ENCODE measurements at regions not wholly inside any gene's neighbourhood (a gene's known extent, or its start where the extent isn't known, plus 50 kb on each side); places are given as distances from the start of the nearest gene placed in this dataset.
"Not testable (repeated sequence)": the region's sequence is repeated elsewhere in the genome, so short reads cannot be mapped to it uniquely, and the experiment has no call there.

DNA sequence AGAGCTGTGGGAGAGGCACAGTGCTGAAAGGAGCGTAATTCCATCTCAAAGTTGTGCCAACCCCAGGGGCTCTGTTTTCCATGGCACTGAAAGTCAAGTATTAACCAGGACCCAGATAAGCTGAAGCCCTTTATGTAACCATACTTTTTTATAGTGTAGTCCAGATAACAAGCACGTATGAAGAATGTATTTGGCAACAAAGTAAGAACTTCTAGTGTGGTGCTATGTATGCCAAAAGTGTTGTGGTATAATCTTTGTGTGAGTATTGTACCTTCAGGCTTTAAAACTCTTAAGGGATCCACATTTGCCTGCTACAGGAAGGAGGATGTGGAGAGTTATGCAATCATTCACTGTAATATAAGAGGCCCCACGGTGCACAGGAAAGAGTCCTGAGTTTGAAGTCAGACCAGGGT lies 129.4 kb downstream of the IBTK start:
- DNase-seq, result no peak

DNA sequence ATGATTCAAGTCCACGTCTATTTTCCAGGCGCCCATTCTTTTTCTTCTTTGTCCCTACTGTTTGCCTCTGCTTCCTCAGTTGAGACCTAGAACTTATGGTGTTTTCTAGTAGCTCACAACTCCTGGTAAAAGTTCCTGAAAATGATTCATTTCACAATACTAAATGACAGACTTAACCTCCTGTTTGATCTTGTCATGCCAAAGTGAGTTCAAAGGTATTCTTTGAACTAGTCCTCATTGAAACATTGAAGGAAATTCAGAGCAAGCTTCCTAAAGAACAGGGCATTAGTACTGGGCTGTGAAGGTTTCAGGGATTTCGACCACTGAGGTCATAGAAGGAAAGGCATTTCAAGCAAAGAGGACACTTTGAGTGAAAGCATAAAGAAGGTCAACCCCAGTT lies 132.8 kb downstream of the IBTK start:
- no peak for DNase-seq

DNA sequence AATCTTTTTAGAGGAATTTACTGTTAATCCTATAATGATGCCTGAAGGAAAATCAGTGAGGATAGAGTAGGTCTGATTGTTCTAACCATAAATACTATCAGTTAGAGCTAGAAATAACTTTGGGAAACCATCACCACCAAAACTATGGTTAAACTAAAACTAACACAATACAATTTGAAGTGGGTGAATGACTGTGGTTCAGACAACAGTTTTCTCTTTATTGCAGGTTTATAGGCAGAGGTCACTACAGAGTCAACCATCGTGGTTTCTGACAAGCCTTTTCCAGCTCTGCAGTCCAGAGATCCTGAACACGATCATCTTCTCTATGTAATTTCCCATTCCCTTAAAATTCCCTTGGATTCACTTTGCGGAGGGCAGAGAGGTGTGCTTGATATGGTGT lies 134.3 kb downstream of the IBTK start:
- DNase-seq, result no peak

DNA sequence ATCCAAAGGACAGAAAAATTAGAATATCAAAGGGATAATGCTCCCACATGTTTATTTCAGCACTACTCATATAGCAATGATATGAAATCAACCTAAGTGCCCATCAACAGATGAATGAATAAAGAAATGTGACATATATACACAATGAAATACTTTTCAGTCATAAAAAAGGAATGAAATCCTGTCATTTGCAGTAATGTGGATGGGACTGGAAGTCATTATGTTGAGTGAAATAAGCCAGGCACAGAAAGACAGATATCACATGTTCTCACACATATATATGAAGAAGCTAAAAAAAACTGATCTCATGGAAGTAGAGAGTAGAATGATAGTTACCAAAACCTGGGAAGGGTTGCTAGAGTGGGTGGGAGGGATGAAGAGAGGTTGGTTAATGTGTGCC lies 135.7 kb downstream of the IBTK start:
- no peak for DNase-seq

DNA sequence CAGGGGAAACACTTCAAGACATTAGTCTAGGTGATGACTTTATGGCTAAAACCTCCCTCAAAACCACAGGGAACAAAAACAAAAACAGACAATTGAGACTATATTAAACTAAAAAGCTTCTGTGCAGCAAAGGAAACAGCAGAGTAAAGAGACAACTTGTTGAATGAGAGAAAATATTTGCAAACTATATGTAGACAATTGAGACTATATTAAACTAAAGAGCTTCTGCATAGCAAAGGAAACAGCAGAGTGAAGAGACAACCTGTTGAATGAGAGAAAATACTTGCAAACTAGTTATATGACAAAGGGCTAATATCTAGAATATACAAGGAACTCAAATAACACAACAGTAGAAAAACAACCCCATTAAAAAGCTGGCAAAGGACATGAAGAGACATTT lies 136.4 kb downstream of the IBTK start:
- no peak for DNase-seq

DNA sequence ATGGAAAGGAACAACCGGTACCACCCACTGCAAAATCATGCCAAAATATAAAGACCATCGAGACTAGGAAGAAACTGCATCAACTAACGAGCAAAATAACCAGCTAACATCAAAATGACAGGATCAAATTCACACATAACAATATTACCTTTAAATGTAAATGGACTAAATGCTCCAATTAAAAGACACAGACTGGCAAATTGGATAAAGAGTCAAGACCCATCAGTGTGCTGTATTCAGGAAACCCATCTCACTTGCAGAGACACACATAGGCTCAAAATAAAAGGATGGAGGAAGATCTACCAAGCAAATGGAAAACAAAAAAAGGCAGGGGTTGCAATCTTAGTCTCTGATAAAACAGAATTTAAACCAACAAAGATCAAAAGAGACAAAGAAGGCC lies 144.4 kb downstream of the IBTK start:
- DNase-seq, result not testable (repeated sequence)

DNA sequence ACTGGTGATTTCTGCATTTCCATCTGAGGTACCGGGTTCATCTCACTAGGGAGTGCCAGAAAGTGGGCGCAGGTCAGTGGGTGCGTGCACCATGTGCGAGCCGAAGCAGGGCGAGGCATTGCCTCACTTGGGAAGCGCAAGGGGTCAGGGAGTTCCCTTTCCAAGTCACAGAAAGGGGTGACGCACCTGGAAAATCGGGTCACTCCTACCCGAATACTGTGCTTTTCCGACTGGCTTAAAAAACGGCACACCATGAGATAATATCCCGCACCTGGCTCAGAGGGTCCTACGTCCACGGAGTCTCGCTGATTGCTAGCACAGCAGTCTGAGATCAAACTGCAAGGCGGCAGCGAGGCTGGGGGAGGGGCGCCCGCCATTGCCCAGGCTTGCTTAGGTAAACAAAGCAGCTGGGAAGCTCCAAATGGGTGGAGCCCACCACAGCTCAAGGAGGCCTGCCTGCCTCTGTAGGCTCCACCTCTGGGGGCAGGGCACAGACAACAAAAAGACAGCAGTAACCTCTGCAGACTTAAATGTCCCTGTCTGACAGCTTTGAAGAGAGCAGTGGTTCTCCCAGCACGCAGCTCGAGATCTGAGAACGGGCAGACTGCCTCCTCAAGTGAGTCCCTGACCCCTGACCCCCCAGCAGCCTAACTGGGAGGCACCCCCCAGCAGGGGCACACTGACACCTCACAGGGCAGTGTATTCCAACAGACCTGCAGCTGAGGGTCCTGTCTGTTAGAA lies 146.0 kb downstream of the IBTK start:
- DNase-seq, result not testable (repeated sequence)

DNA sequence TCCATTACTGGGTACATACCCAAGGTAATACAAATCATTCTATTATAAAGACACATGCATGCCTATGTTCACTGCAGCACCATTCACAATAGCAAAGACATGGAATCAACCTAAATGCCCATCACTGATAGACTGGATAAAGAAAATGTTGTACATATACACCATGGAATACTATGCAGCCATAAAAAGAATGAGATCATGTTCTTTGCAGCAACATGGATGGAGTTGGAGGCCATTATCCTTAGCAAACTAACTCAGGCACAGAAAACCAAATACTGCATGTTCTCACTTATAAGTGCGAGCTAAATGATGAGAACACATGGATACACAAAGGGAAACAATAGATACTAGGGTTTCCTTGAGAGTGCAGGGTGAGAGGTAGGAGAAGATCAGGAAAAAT lies 146.8 kb downstream of the IBTK start:
- not testable (repeated sequence) for DNase-seq

DNA sequence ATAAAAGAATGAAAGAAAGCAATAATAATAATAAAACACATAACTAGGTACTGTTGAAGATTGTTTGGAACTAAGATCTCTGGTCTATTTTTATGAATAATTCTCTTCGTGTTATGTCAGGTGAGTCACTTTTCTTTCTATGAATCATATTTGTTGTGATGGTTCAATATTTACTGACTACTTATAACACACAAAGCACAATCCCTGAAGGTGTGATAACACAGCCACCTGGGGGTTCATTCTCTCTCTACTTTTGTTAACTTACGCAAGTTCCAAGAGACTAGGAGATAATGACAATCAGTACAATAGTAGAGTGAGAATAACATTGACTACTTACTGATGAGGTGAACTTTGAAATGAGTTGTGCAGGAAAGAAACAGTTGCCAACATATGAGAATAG lies 149.9 kb downstream of the IBTK start:
- no peak for DNase-seq

DNA sequence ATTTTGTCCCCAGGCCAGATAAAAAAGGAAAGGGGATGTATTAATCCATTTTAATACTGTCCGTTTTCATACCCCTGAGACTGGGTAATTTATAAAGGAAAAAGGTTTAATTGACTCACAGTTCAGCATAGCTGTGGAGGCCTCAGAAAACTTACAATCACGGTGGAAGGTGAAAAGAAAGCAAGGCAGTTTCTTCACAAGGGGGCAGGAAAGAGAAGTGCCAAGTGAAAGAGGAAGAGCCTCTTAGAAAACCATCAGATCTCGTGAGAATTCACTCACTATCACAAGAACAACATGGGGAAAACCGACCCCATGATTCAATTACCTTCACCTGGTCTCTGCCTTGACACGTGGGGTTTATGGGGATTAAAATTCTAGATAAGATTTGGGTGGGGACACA lies 152.5 kb downstream of the IBTK start:
- no peak for DNase-seq

DNA sequence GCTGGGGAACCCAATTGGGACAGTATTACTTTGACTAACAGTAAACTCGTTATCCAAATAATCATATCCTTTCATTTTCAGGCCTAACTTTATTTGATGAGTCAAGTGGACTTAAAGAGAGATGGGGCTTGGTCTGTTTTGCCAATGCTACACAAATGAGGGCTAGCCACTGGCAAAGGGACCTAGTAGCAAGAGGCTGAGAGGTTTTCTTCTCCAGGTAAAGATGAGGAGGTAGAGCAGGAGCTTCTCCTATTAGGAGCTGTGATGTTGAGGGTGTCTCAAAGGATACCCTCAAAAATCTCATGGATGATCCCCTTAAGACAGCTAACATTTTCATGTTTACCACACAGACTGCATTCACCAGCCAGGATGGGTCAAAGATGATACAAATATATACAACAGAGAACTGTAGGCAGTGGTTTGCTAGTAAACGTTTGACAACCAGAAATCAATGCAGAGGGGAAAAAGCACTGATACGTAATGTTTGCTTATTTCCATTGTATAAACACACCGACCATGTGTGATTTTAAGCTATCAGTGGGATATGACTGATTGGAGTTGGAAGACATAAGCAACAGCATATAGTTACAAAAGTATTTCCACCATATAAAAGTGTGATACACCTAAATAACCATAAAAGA lies 153.3 kb downstream of the IBTK start:
- DNase-seq, result no peak

DNA sequence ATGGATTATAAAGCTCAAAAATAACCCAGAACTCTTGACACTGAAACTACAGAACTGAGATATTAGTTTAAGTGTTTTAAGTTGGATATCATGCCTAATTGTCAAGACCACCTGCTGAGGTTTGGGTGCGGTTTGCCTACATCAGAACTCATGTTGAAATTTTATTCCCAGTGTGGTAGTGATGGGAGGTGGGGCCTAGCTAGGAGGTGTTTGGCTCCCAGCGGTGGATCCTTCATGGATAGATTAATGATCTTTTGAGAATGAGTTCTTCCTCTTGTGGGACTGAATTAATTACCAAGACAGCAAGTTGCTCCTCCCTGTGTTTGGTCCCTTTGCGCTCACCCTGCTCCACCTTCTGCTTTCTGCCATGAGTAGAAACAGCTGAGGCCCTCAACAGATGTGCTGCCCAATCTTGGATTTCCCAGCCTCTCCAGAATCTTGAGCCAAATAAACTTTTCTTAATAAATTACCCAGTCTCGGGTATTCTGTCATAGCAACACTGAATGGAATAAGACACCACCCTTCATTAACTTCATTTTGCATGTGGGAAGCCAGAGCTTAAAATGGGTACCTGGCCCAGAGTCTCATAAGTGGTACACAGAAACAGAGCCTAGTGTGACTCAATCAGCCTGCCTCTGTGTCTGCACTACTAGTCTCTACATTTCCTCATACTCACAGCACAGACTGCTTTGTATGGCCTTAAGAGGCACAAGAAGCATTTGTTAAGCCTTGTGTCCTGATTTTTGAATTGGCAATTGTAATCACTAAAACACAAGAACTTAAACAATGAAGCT lies 158.4 kb downstream of the IBTK start:
- no peak for DNase-seq

DNA sequence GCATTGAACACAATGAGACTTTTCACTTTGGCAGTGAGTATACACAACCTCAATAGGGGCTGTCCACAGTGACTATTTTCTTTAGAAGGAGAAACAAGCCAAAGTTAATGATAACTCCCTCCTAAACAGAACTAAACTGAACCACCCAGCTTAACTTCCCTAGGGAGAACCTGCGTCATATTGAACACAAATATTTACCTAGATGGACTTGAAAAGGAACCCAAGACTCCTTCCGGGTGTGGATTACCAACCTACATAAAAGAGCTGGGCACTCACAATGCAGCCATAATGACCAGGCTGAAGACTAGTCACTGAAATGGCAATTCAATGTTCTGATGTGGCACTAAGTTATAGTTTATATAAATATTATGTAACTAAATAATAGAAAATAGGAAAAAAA lies 160.6 kb downstream of the IBTK start:
- peak; percentile 38 for DNase-seq

DNA sequence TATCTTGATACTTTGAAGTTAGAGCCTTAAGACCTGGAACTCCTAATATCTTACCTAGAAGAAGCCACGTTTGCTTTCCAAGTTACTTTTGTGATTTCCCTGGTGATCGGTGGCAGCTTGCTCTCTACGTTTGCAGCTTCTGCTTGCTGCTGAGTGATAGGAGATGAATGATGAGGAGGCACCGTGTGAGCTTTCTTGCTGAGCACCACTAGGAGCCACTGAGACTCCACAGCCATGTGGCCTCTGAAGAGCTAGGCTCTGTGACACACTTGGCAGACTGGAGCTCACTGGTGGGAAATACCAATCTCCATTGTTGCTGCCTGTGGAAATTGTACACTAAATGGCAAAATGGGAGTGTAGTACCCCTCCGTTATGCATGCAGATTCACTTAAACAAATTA lies 161.8 kb downstream of the IBTK start:
- no peak for DNase-seq

DNA sequence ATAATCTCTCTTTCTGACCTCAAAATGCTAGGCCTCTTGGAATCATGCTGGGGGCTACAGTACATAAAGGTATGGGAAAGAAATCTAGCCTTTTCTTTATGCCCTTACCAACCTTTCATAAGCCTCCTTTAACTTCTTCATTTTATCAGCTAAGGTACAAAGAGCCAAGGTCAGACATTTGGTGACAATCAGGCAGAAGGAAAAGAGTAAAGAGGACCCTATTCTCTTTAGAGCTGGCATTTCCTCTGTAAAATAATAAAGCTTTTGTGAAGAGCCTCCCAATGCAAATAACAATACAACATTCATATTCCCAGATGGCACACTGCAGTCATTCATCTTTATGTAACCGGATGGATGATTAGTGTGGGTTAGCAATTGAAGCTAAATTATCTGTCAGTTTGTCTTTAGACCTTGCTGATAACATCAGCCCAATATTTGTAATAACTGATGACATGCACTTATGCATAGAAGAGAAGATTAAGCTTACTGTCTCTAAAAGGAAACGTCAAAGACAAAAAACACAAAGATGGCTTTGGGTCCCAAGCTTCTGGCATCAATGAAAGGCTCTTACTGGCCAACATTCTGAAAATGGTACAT lies 163.1 kb downstream of the IBTK start:
- peak; percentile 60 for DNase-seq

DNA sequence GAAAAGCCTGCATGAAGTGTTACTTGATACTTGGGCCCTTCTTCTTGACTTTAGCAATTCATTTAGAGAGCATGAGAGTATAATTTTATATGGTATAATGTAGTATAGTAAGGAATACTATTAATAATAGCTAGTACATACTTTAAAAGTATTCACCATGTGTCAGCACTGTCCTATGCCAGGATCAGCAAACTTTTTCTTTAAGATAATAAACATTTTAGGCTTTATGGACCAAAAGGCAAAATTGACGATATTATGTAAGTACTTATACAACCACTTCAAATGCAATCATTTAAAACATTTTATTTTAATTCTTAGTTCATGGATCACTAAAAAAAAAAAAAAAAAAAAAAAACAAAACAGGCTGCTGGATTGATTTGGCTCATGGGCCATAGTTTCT lies 163.9 kb downstream of the IBTK start:
- DNase-seq, result no peak

DNA sequence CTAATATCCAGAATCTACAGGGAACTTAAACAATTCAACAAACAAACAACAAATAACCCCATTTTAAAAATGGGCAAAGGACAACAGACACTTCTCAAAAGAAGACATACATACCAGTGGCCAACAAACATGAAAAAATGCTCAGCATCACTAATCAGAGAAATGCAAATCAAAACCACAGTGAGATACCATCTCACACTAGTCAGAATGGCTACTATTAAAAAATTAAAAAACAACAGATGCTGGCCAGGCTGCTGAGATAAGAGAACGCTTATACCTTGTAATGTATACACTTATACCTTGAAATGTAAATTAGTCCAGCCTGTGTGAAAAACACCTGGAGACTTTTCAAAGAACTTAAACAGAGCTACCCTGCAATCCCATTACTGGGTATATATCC lies 166.8 kb downstream of the IBTK start:
- DNase-seq, result no peak

DNA sequence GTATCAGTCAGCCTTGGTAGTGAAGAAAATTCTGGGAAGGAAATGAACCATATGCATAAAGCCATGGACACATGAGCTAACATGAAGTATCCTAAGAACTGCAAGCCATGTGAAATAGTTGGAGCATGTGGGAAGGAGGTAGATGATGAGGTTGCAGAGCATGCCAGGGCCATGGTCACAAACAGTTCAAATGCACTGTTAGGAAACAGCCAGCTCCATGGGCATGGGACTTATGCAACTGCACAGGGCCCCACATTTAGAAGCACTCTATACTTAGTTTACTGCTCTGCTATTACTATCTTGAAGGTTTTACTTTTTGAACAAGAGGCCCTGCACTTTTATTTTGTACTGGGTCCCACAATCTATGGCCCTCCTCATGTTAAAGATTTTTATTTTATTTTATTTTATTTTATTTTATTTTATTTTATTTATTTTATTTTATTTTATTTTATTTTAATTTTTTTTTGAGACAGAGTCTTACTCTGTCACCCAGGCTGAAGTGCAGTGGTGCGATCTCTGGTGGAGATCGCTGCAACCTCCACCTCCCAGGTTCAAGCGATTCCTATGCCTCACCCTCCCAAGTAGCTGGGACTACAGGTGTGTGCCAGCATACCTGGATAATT lies 169.1 kb downstream of the IBTK start:
- DNase-seq, result no peak

DNA sequence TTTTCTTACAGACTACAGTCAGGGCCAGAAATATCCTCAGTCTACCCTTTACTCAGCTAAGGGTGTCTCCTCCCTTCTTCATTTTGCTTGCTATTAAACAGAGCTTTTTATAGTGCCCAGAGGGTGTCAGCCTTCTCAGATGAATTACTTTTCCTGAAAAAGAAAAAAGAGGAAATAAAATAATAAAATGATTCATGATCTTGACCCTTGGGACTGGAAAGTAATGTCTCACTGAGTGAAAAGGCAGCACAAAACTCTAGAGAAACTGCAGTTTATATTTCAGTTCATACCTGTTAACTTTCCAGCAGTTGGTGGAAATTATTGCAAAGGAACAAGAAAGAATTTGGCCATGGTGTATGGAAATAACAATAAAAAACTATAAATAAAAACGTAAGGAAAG lies 170.6 kb downstream of the IBTK start:
- no peak for DNase-seq

DNA sequence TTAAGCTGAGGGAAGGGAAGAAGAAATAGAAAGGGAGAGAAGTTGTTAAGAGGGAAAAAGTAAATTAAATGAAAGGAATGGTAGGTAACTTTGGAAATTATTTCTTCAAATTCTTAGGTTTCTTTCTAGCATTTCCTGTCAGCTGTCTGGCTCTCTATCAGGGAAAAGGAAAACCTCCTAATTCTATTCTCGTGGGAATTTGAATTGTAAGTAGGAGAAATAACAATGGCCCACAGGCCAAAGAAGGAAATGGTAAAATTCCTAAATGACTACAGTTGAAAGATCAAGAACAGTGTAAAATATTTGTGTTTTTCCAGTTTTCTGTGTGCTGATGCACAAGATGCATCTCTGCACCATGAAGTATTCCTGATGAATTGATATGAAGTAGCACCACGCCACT lies 173.0 kb downstream of the IBTK start:
- DNase-seq, result no peak

DNA sequence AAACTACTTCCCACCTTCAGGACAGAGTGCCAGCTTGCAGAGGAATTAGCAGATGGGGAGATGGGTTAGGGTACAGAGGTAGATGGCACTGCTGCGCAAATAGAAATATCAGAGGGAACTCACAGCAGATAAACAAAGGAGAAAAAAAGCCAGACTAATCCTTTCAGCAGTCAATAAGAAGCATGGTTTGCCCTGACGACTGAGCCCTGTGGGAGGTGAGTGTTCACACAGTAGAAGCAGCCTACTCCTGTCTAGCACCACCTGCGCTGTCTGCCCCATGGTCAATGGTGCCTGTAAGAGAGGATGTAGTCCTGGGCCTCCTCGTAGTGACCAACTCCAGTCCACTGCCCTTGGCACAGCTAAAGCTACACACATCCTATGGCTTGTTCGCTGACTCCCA lies 174.1 kb downstream of the IBTK start:
- no peak for DNase-seq

DNA sequence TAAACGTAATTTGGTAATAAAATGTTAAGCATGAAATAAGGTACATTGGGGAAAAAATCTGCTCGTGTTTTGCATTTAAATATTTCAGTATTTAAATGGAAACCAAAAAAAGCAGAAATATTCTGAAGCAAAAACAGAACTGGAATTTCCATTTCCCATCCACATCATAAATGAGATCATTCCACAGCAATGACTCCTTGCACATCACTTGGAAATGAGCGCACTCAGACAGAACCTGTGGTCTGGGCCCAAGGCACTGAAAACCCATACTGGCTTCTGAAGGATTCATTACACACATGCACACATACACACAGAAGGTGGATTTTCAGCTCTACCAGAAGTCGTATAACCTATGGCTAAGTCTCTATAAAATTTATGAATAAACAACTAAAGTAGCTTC lies 174.8 kb downstream of the IBTK start:
- DNase-seq, result no peak

DNA sequence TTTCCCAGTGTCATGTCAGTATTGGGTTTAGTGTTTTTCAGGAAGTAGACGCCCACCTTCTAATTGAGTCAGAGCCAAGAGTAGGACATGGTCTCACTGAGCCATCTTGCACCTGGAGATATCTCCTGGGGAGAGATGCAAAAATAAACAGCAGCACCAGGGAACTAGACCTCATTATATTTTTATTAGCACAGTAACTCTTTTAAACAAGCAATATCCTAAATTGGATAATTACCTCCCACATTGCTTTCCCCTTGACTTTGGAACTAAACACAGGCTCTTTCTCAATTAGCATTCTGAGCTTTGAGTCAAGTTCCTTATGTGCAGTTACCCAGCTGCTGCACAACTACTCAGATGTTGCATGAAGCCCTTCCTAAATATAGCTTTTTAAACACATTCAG lies 175.4 kb downstream of the IBTK start:
- peak; percentile 49 for DNase-seq
